Vagina (tissue), 2 donors: ENCODE measurements at regions not wholly inside any gene's neighbourhood (a gene's known extent, or its start where the extent isn't known, plus 50 kb on each side); places are given as distances from the start of the nearest gene placed in this dataset.

ENCODE experiments used
- DNase-seq, 2 donors: peaks; one replicate each; pipeline ENCODE4 v3.0.0-alpha.2; 2017; ENCODE audit errors: extremely low spot score in 2 of 2
- H3K27ac ChIP-seq: fragments of 200-600 bp; sonication (generic); one replicate; pipeline ENCODE4 v1.5.1; 2019
- H3K27me3 ChIP-seq: fragments of 200-600 bp; sonication (generic); one replicate; pipeline ENCODE4 v1.5.1; 2019
- H3K36me3 ChIP-seq, 2 donors: fragments of 200-600 bp; sonication (generic); one replicate each; pipeline ENCODE4 v1.5.1; 2017 to 2019
- H3K4me1 ChIP-seq: fragments of 200-600 bp; sonication (generic); one replicate; pipeline ENCODE4 v1.5.1; 2019
- H3K4me3 ChIP-seq, 2 donors: fragments of 200-600 bp; sonication (generic); 1 replicate in 1 of 2; 2 replicates in 1 of 2; pipeline ENCODE4 v1.5.1; 2016 to 2019
- H3K9me3 ChIP-seq: fragments of 200-600 bp; sonication (generic); one replicate; pipeline ENCODE4 v1.5.1; 2019
- POLR2A ChIP-seq, 2 donors: fragments of 450-650 bp; IDR thresholded peaks; one replicate each; pipeline ENCODE4 v1.6.1; 2017; ENCODE audit warnings: antibody characterized with exemption in 2 of 2, mild to moderate bottlenecking in 2 of 2, moderate library complexity in 2 of 2
- POLR2AphosphoS5 ChIP-seq, 2 donors: sonication (generic); formaldehyde crosslinking; IDR thresholded peaks; one replicate each; pipeline ENCODE4 v1.9.0; 2017; ENCODE audit warnings: antibody characterized with exemption in 2 of 2, mild to moderate bottlenecking in 2 of 2, low read depth in 1 of 2; ENCODE audit not compliant: insufficient read depth in 1 of 2
- intact Hi-C: fragments of 100-400 bp; cut with DNase I; formaldehyde crosslinking; loops from one replicate; pipeline ENCODE4 v1.15.1; 2023
- TF ChIP-seq, protein P1 (sequence below), 3 experiments: fragments of 450-650 bp in 2 of 3; fragments of 200-600 bp in 1 of 3; sonication (generic) in 1 of 3; IDR thresholded peaks; one replicate each; pipeline ENCODE4 v1.5.1; 2017 to 2019; ENCODE audit warnings: antibody characterized with exemption in 3 of 3, mild to moderate bottlenecking in 2 of 3, moderate library complexity in 2 of 3

DNA sequence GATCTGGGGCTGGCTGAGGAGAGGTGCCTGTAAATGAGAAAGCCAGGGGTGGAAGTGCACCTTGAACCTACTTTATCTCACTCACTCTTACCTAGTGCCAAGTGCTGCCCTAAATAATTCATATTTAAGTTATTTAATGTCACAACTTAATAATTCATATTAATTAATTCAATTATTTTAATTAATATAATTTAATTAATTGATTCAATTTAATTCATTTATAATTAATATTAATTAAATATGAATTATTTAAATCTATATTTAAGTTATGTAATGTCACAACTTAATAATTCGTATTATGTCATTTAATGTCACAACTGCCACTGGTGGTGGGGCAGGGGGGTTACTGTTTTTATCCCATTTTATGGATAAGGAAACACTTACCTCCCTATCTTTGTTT lies 361.6 kb upstream of the RUNX1 start:
- no peak overlapping the region for H3K27ac ChIP-seq
- TF ChIP-seq POLR2A (IDR thresholded peaks at IDR 0.05) (no peak), POLR2AphosphoS5 (IDR thresholded peaks at IDR 0.05; ENCODE audit: insufficient read depth in 1 of 2, low read depth in 1 of 2) (no peak)
- TF ChIP-seq, protein P1, sequence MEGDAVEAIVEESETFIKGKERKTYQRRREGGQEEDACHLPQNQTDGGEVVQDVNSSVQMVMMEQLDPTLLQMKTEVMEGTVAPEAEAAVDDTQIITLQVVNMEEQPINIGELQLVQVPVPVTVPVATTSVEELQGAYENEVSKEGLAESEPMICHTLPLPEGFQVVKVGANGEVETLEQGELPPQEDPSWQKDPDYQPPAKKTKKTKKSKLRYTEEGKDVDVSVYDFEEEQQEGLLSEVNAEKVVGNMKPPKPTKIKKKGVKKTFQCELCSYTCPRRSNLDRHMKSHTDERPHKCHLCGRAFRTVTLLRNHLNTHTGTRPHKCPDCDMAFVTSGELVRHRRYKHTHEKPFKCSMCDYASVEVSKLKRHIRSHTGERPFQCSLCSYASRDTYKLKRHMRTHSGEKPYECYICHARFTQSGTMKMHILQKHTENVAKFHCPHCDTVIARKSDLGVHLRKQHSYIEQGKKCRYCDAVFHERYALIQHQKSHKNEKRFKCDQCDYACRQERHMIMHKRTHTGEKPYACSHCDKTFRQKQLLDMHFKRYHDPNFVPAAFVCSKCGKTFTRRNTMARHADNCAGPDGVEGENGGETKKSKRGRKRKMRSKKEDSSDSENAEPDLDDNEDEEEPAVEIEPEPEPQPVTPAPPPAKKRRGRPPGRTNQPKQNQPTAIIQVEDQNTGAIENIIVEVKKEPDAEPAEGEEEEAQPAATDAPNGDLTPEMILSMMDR (IDR thresholded peaks at IDR 0.05) = no peak
- no peaks in the 10 kb centered on the region for H3K36me3 ChIP-seq
- DNase-seq = no peak
- no peaks in the 10 kb centered on the region for H3K27me3 ChIP-seq
- H3K4me3 ChIP-seq = no peak overlapping the region
- intact Hi-C loops = no loop called here
- no peaks in the 10 kb centered on the region for H3K9me3 ChIP-seq
- no peaks in the 10 kb centered on the region for H3K4me1 ChIP-seq

DNA sequence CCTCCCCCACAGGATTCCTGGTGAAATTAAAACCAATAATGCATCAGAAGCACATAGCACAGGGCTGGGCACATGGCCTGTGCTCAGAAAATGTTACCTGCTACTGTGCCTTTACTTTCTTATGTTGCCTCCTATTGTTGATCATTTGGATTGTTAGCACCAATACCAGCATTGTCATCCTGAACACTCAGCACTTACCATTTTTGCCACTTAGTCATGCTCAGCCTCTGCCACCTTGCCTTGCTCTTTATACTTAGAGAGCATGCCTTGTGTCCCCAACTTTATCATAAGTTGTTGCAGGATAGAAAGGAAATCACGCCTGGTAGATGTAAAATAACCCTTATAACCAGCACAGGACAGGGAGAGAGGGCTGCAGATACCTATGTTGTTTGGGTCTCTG lies 361.0 kb upstream of the RUNX1 start:
- H3K4me1 ChIP-seq = no peaks in the 10 kb centered on the region
- intact Hi-C loops = no loop called here

DNA sequence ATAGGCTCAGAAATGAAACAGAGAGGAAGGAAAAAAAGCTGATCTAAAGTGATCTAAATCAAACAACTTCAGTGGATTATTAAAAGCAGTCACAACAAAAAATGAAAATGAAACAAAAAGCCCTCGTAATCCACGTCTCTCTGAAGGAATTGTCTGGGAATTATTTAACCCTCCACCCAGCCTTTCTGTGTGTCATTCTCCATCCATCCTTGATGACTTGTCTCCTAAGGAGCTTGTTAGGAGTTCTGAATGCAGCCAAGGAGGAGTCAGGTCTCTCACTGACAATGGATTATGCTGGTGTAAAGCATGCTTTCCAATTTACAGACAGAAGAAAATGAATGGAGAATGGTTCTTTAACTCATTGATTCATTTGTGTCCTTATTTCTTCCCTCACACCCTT lies 359.3 kb upstream of the RUNX1 start:
- Histone ChIP-seq H3K27me3 (no peaks in the 10 kb centered on the region), H3K4me1 (no peaks in the 10 kb centered on the region), H3K4me3 (no peak overlapping the region), H3K36me3 (no peaks in the 10 kb centered on the region), H3K9me3 (no peaks in the 10 kb centered on the region), H3K27ac (no peak overlapping the region)
- TF ChIP-seq POLR2AphosphoS5 (IDR thresholded peaks at IDR 0.05; ENCODE audit: insufficient read depth in 1 of 2, low read depth in 1 of 2) (no peak), POLR2A (IDR thresholded peaks at IDR 0.05) (no peak)
- TF ChIP-seq, protein P1 (IDR thresholded peaks at IDR 0.05) = no peak
- no peak for DNase-seq
- intact Hi-C loops = no loop called here

More for the DNA sequence above, 361.0 kb upstream of the RUNX1 start:
- no peaks in the 10 kb centered on the region for H3K9me3 ChIP-seq
- H3K27me3 ChIP-seq = no peaks in the 10 kb centered on the region
- no peak overlapping the region for H3K4me3 ChIP-seq
- H3K36me3 ChIP-seq = no peaks in the 10 kb centered on the region
- no peak overlapping the region for H3K27ac ChIP-seq
- TF ChIP-seq, protein P1 (IDR thresholded peaks at IDR 0.05) = no peak
- TF ChIP-seq POLR2A (IDR thresholded peaks at IDR 0.05) (no peak), POLR2AphosphoS5 (IDR thresholded peaks at IDR 0.05; ENCODE audit: insufficient read depth in 1 of 2, low read depth in 1 of 2) (no peak)
- no peak for DNase-seq

DNA sequence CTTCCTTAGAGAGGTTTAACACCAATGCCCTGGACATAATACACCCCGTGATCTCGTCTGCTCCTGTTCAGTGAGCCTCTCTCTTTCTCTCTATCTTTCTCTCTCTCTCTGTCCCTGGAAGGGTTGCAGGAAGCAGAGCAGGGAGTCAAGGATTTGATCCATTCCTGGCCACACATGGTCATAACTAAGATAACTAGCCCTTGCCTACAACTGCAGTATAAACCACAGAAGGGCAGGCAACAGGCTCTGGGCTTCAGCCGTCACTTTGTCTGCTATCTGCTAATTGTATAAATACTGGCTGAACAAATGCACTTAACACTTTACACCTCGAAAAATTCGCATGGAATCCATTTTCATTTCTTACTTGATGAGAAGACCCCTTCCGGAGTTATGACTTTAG lies 357.5 kb upstream of the RUNX1 start:
- Histone ChIP-seq H3K27ac (no peak overlapping the region), H3K4me3 (no peak overlapping the region), H3K9me3 (no peaks in the 10 kb centered on the region), H3K4me1 (no peaks in the 10 kb centered on the region), H3K27me3 (no peaks in the 10 kb centered on the region), H3K36me3 (no peaks in the 10 kb centered on the region)
- intact Hi-C loops = no loop called here
- DNase-seq = no peak
- no peak for TF ChIP-seq POLR2AphosphoS5 (IDR thresholded peaks at IDR 0.05; ENCODE audit: insufficient read depth in 1 of 2, low read depth in 1 of 2)
- TF ChIP-seq POLR2A (IDR thresholded peaks at IDR 0.05) = no peak
- TF ChIP-seq, protein P1 (IDR thresholded peaks at IDR 0.05) = no peak

DNA sequence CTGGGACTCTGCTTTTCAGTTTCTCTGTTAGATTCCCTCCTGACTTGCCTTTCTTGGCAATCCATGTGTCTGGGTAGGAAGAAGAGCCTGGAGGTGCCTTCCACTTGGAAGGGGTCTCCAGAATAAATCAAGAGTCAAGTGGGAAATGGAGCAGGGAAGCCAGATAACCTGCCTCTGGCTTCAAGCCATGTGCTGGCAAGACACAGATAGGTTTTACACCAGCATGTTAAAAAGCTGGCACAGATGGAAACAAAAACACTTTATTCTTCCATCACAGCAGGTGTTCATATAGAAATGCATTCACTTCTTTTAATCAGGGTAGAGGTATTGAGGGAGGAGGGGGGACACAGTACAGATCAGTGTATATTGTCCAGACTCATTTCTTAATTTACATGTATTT lies 356.9 kb upstream of the RUNX1 start:
- intact Hi-C loops = no loop called here
- no peaks in the 10 kb centered on the region for H3K36me3 ChIP-seq

More for the DNA sequence above, 356.9 kb upstream of the RUNX1 start:
- DNase-seq = no peak
- H3K4me3 ChIP-seq = no peak overlapping the region
- H3K9me3 ChIP-seq = no peaks in the 10 kb centered on the region
- TF ChIP-seq, protein P1 (IDR thresholded peaks at IDR 0.05) = no peak
- no peak for TF ChIP-seq POLR2AphosphoS5 (IDR thresholded peaks at IDR 0.05; ENCODE audit: insufficient read depth in 1 of 2, low read depth in 1 of 2)
- no peak overlapping the region for H3K27ac ChIP-seq
- no peaks in the 10 kb centered on the region for H3K4me1 ChIP-seq
- H3K27me3 ChIP-seq = no peaks in the 10 kb centered on the region
